B cell (primary cell): ENCODE measurements at regions not wholly inside any gene's neighbourhood (a gene's known extent, or its start where the extent isn't known, plus 50 kb on each side); places are given as distances from the start of the nearest gene placed in this dataset.

Experiments used
- ATAC-seq: fragments of 200-7000 bp; cut with Tn5 transposase; one replicate; pipeline ENCODE4 v1.10.0; 2021; ENCODE audit warnings: low read depth, mild to moderate bottlenecking, moderate number of reproducible peaks, moderate library complexity
- CTCF ChIA-PET: fragments of 350-600 bp; sonication (Branson Sonifier 250); formaldehyde crosslinking; loops from one replicate; lab custom pipeline; 2021; ENCODE audit warnings: antibody characterized with exemption, inconsistent platforms; lab: Charles Lee
- POLR2A ChIA-PET: fragments of 350-600 bp; sonication (Branson Sonifier 250); formaldehyde crosslinking; loops from one replicate; lab custom pipeline; 2021; ENCODE audit warnings: antibody characterized with exemption; lab: Charles Lee
- DNase-seq: peaks from one replicate; pipeline ENCODE4 v3.0.0; 2013
- H2AFZ ChIP-seq: 2 replicates; pipeline ENCODE4 v1.6.1; 2012; ENCODE audit warnings: mild to moderate bottlenecking, low read depth, low read length; ENCODE audit not compliant: insufficient read depth, poor library complexity, severe bottlenecking
- H3K27ac ChIP-seq, 2 donors: 1 replicate in 1 of 2; 2 replicates in 1 of 2; pipeline ENCODE4 v1.5.1; 2012 to 2013; ENCODE audit warnings: low read length in 2 of 2, mild to moderate bottlenecking in 2 of 2, moderate library complexity in 1 of 2
- H3K27me3 ChIP-seq, 4 experiments: fragments of 200-600 bp in 1 of 4; sonication (generic) in 1 of 4; replicated peaks in 1 of 4; 1 replicate in 2 of 4; 2 replicates in 2 of 4; pipeline versions ENCODE4 v1.6.1 to v1.7.0; 2013 to 2016; ENCODE audit warnings: low read length in 3 of 4, mild to moderate bottlenecking in 2 of 4, mixed read lengths in 1 of 4, moderate library complexity in 1 of 4; ENCODE audit not compliant: insufficient read depth in 4 of 4, control insufficient read depth in 3 of 4; ENCODE audit errors: control extremely low read depth in 1 of 4
- H3K36me3 ChIP-seq, 2 experiments: replicated peaks in 1 of 2; 1 replicate in 1 of 2; 2 replicates in 1 of 2; pipeline versions ENCODE4 v1.6.1 to v1.7.1; 2013; ENCODE audit warnings: low read length in 1 of 2; ENCODE audit not compliant: insufficient read depth in 2 of 2, control insufficient read depth in 1 of 2; ENCODE audit errors: control extremely low read depth in 1 of 2, extremely low read depth in 1 of 2
- H3K4me1 ChIP-seq, 2 donors: fragments of 200-600 bp in 1 of 2; sonication (generic) in 1 of 2; 1 replicate in 1 of 2; 2 replicates in 1 of 2; pipeline versions ENCODE4 v1.5.1 to v1.6.1; 2013 to 2017; ENCODE audit warnings: low read length in 2 of 2; ENCODE audit not compliant: control insufficient read depth in 2 of 2, insufficient read depth in 2 of 2
- H3K4me2 ChIP-seq: replicated peaks from 2 replicates; pipeline ENCODE3; 2012; ENCODE audit warnings: mild to moderate bottlenecking, low read depth, low read length; ENCODE audit not compliant: poor library complexity, severe bottlenecking
- H3K4me3 ChIP-seq, 5 experiments: fragments of 200-600 bp in 1 of 5; sonication (generic) in 1 of 5; 1 replicate in 3 of 5; 2 replicates in 2 of 5; pipeline versions ENCODE4 v1.5.1 to v1.7.0; 2011 to 2016; ENCODE audit warnings: low read length in 4 of 5, mild to moderate bottlenecking in 4 of 5, low read depth in 2 of 5, control low read depth in 1 of 5, moderate library complexity in 1 of 5; ENCODE audit not compliant: insufficient read depth in 1 of 5; ENCODE audit errors: control extremely low read depth in 1 of 5, extremely low read depth in 1 of 5
- H3K79me2 ChIP-seq: fragments of 200-600 bp; sonication (generic); one replicate; pipeline ENCODE4 v1.6.0; 2016; ENCODE audit warnings: low read length; ENCODE audit not compliant: control insufficient read depth, insufficient read depth
- H3K9ac ChIP-seq: fragments of 200-600 bp; sonication (generic); 2 replicates; pipeline ENCODE4 v1.6.1; 2017; ENCODE audit warnings: mild to moderate bottlenecking, low read length, moderate library complexity
- H3K9me3 ChIP-seq, 3 donors: one replicate each; pipeline versions ENCODE4 v1.6.1 to v1.7.1; 2013; ENCODE audit warnings: low read length in 2 of 3; ENCODE audit not compliant: control insufficient read depth in 2 of 3, insufficient read depth in 1 of 3; ENCODE audit errors: control extremely low read depth in 1 of 3
- H4K20me1 ChIP-seq: 2 replicates; pipeline ENCODE4 v1.6.0; 2012; ENCODE audit warnings: mild to moderate bottlenecking, low read length; ENCODE audit not compliant: insufficient read depth, control insufficient read depth, poor library complexity, severe bottlenecking
- H3K27ac Mint-ChIP-seq: one replicate; pipeline ENCODE4 v1.8.0; 2021; ENCODE audit warnings: mixed read lengths
- H3K27me3 Mint-ChIP-seq: one replicate; pipeline ENCODE4 v1.8.0; 2021; ENCODE audit warnings: mixed read lengths
- H3K4me1 Mint-ChIP-seq: one replicate; pipeline ENCODE4 v1.8.0; 2021; ENCODE audit warnings: mixed read lengths
- H3K4me3 Mint-ChIP-seq: one replicate; pipeline ENCODE4 v1.8.0; 2021; ENCODE audit warnings: mixed read lengths
- H3K9me3 Mint-ChIP-seq: one replicate; pipeline ENCODE4 v1.8.0; 2022; ENCODE audit warnings: mixed read lengths; ENCODE audit not compliant: insufficient read depth
- CTCF ChIP-seq: fragments of 200-600 bp; IDR thresholded peaks from one replicate; pipeline ENCODE4 v1.8.0; 2022; ENCODE audit warnings: antibody characterized with exemption, mild to moderate bottlenecking
- EZH2 ChIP-seq: IDR thresholded peaks from 2 replicates; pipeline ENCODE4 v1.6.1; 2012; ENCODE audit warnings: borderline replicate concordance, low read depth, mild to moderate bottlenecking, moderate library complexity, low read length; ENCODE audit not compliant: insufficient read depth, poor library complexity, severe bottlenecking
- WGBS: methylation state at CpG from one replicate; pipeline ENCODE4 v1.1.5; 2013; ENCODE audit warnings: missing lambda C conversion rate; ENCODE audit not compliant: insufficient coverage; 5-methylcytosine and 5-hydroxymethylcytosine counted together
- intact Hi-C: fragments of 100-400 bp; cut with micrococcal nuclease; formaldehyde crosslinking; loops from one replicate; pipeline ENCODE4 v1.10.0; 2022

DNA sequence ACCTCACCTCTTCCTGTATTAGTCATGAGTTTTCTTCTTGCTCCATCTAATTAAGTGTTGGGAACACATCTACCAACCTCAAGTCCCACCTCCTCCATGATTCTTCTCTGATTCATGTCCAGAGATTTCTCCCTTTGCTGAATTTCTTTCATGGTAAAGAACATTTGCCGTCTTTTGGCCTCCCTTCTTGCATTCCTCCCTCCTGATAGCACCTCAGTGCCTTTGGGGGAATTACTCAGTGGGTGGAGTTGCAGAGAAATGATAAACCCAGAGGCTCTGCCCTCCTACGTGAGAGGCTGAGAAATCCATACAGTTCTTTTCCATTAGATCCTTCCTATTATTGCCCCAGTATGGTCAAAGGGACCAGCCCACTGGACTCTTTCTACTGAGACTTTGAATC lies 651.9 kb downstream of the SLC4A3 start:
- no peaks in the 10 kb centered on the region for H3K79me2 ChIP-seq
- TF ChIP-seq CTCF, result no peak
- no peak overlapping the region for H2AFZ ChIP-seq
- H3K4me3 ChIP-seq, result no peak overlapping the region
- no peak overlapping the region for H3K4me2 ChIP-seq
- ChIA-PET POLR2A (no interaction called here), CTCF (no interaction called here)
- no peak for ATAC-seq
- intact Hi-C loops, result no loop called here
- no peaks in the 10 kb centered on the region for H4K20me1 ChIP-seq
- no peaks in the 10 kb centered on the region for H3K4me1 Mint-ChIP-seq
- H3K4me3 Mint-ChIP-seq, result no peak overlapping the region
- no CpG with 5 or more reads among the region's 2 CpGs for WGBS
- no peak for DNase-seq
- H3K27me3 ChIP-seq, result no peaks in the 10 kb centered on the region
- H3K27me3 Mint-ChIP-seq, result no peaks in the 10 kb centered on the region
- H3K4me1 ChIP-seq, result no peaks in the 10 kb centered on the region
- H3K36me3 ChIP-seq, result no peaks in the 10 kb centered on the region
- H3K9me3 ChIP-seq, result peaks cover 0 to 3% (median 0%) of the 10 kb centered on the region in 3 donors
- H3K27ac Mint-ChIP-seq, result no peak overlapping the region
- peaks cover 2% of the 10 kb centered on the region for H3K9me3 Mint-ChIP-seq
- H3K27ac ChIP-seq, result no peak overlapping the region
- no peak overlapping the region for H3K9ac ChIP-seq

GRCh38 chr2:220279840-220280239 lies 652.4 kb downstream of the SLC4A3 start:
- intact Hi-C loops, result no loop called here
- Histone ChIP-seq H3K4me3 (no peak overlapping the region), H3K27ac (no peak overlapping the region), H3K9ac (no peak overlapping the region), H4K20me1 (no peaks in the 10 kb centered on the region), H3K36me3 (no peaks in the 10 kb centered on the region), H3K27me3 (no peaks in the 10 kb centered on the region), H3K79me2 (no peaks in the 10 kb centered on the region), H2AFZ (no peak overlapping the region), H3K4me1 (no peaks in the 10 kb centered on the region), H3K9me3 (peaks cover 0 to 3% (median 0%) of the 10 kb centered on the region in 3 donors), H3K4me2 (no peak overlapping the region)
- no peak for ATAC-seq
- Mint-ChIP-seq H3K9me3 (peaks cover 2% of the 10 kb centered on the region), H3K4me3 (no peak overlapping the region), H3K27me3 (no peaks in the 10 kb centered on the region), H3K4me1 (no peaks in the 10 kb centered on the region), H3K27ac (no peak overlapping the region)
- CTCF ChIA-PET, result no interaction called here
- no peak for TF ChIP-seq EZH2
- TF ChIP-seq CTCF, result no peak
- POLR2A ChIA-PET, result no interaction called here
- no peak for DNase-seq
